NCI-H187 (cell line): ENCODE measurements at regions not wholly inside any gene's neighbourhood (a gene's known extent, or its start where the extent isn't known, plus 50 kb on each side); places are given as distances from the start of the nearest gene placed in this dataset.

Experiments
- DNase-seq, 2 experiments: peaks; one replicate each; lab custom pipeline; 2025; lab: John Stamatoyannopoulos, UW

DNA sequence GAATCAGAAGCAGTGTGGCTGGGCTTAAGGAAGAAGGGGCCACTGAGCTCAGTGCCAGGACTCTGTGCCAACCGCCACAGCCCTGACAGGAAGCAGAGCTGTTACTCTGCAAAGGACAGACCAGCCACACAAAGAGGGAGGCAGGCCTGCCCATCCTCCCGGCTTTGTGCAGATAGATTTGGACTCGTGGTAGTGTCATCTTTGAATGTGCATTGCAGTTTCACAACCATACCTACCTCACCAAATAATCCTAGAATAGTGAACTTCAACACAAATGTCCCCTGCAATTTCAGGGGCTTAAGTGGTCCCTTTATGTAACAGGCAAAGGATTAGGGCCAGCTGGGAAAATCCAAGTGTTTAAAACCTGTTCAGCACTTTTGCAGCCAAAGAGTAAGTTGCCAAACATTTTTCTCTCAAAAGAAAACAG, 55.1 kb upstream of the CLDN10 start:
- no peak for DNase-seq

DNA sequence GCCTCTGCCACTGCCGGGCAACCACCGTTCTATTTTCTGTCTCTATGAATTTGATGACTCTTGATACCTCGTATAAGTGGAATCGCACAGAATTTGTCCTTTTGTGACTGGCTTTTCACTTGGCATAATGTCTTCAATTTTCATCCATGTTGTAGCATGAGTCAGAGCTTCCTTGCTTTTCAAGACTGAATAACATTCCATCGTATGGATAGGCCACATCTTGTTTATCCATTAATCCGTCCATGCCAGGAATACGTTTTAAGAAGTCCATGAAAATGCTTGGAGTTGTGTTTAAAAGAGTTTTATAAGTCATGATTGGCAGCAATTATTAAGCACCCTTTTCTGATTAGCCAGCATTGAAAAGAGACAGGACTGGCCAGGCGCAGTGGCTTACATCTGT, 53.6 kb upstream of the CLDN10 start:
- DNase-seq = no peak

DNA sequence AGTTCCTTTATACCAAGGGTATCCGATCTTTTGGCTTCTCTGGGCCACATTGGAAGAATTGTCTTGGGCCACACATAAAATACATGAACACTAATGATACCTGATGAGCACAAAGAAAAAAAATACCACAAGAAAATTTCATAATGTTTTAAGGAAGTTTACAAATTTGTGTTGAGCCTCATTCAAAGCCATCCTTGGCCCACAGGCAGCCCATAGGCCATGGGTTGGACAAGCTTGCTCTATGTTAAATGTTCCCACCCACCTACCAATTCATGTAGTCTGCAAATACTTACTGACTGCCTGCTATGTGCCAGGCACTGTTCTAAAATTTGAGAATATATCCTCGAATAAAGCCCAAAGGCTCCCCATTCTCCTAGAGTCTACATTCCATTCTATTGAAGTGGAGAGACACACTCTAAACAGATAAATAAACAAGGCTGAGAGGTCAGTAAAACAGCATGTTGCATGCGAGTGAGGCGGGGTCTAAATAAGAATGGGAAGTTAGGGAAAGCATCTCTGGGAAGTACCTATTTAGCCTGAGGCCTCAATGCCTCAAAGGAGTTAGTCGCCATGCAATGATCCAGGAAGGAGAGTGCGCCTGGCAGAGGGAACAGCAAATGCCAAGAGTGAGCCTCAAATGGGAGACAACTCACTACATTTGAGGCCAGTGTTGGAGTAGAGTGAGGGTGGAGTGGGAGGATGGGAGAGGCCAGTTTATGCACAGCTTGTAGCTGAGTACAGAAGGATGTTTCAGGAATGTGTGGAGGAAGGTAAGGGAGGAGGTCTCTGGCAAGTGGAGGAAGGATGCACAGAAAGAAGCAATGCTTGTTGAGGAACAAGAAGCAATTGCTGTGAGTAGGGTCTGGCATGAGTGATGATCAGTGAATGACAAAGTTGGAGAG, 52.5 kb upstream of the CLDN10 start:
- no peak for DNase-seq

DNA sequence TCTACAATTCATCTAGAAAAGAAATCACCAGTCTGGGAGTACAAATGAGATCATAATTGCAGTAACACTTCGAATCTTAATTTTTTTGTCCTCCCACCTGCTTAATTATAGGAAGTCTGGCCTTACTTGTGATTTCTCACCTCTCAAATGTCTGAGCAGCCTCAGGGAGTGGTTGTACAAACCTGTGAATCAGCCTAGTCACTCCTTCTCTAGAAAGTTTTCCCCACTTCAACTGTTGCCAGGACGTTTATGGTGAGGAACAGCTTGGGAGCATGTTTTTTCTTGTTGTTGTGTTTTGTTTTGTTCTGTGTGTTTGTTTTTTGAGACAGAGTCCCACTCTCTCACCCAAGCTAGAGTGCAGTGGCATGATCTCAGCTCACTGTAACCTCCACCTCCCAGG, 50.3 kb upstream of the CLDN10 start:
- DNase-seq = no peak
